ENCODE measurements at regions not wholly inside any gene's neighbourhood (a gene's known extent, or its start where the extent isn't known, plus 50 kb on each side); places are given as distances from the start of the nearest gene placed in this dataset.

GRCh38 chr13:63307228-63307627 is 1891.6 kb upstream of the PCDH20 start:
- H3K79me2 ChIP-seq (ENCODE audit: insufficient read depth, low read length), result no peaks in the 10 kb centered on the region
- no peak overlapping the region for H2BK120ac ChIP-seq (ENCODE audit: low read depth, low read length, poor library complexity, severe bottlenecking)
- no peak overlapping the region for H3K4ac ChIP-seq (ENCODE audit: low read depth, low read length)
- H3K27ac Mint-ChIP-seq, result no peak overlapping the region
- H2BK20ac ChIP-seq (ENCODE audit: low read depth, low read length, poor library complexity, severe bottlenecking), result no peak overlapping the region
- no peak overlapping the region for H2AFZ ChIP-seq (ENCODE audit: low read length)
- H2BK5ac ChIP-seq (ENCODE audit: insufficient read length, low read length), result no peak overlapping the region
- no peak overlapping the region for H4K8ac ChIP-seq (replicated peaks; ENCODE audit: insufficient read length, low read depth, low read length)
- H3K23ac ChIP-seq (ENCODE audit: insufficient read length, low read depth, low read length), result no peak overlapping the region
- WGBS (ENCODE audit: extremely low coverage, insufficient read length, low lambda C conversion rate), result no CpG with 5 or more reads among the region's 3 CpGs
- H2BK12ac ChIP-seq (ENCODE audit: insufficient read length, low read depth, low read length), result no peak overlapping the region
- H3K18ac ChIP-seq (ENCODE audit: insufficient read length, low read depth, low read length), result no peak overlapping the region
- no peak overlapping the region for H3T11ph ChIP-seq (ENCODE audit: low read length)
- no peak for DNase-seq
- no peaks in the 10 kb centered on the region for H3K27me3 ChIP-seq (ENCODE audit: insufficient read depth, low read length)
- H2AK5ac ChIP-seq (ENCODE audit: insufficient read length, low read length), result no peak overlapping the region
- no peak overlapping the region for H3K9ac ChIP-seq (ENCODE audit: extremely low read depth, insufficient read length, low read length)
- H3K9me3 ChIP-seq (ENCODE audit: control insufficient read depth, low read depth, low read length), result no peaks in the 10 kb centered on the region
- H4K5ac ChIP-seq (ENCODE audit: insufficient read length, low read depth, low read length), result no peak overlapping the region
- H3K4me1 Mint-ChIP-seq, result no peaks in the 10 kb centered on the region
- no peaks in the 10 kb centered on the region for H3K9me3 Mint-ChIP-seq
- H3K27me3 Mint-ChIP-seq (ENCODE audit: low read depth), result no peaks in the 10 kb centered on the region
- no peak overlapping the region for H3K14ac ChIP-seq (ENCODE audit: insufficient read depth, low read length)
- H3K23me2 ChIP-seq (ENCODE audit: insufficient read length, low read depth, low read length, poor library complexity, severe bottlenecking), result no peaks in the 10 kb centered on the region
- no peak overlapping the region for H3K27ac ChIP-seq (ENCODE audit: insufficient read length, low read depth, low read length)
- H3K36me3 Mint-ChIP-seq (ENCODE audit: insufficient read depth in 1 of 3, low read depth in 3 of 3), result peaks cover 0 to 3% (median 0%) of the 10 kb centered on the region in 3 experiments; a peak in 3 of 7 replicates
- H3K56ac ChIP-seq (ENCODE audit: insufficient read length, low read depth, low read length), result no peak overlapping the region
- no peak overlapping the region for H3K4me3 Mint-ChIP-seq
- no peak for TF ChIP-seq CTCF (conservative IDR thresholded peaks at IDR 0.05)
- H3K4me1 ChIP-seq (ENCODE audit: insufficient read depth, low read length), result no peaks in the 10 kb centered on the region
- no peak overlapping the region for H4K91ac ChIP-seq (ENCODE audit: insufficient read length, low read depth, low read length)
- H2BK15ac ChIP-seq (ENCODE audit: low read depth, low read length), result no peak overlapping the region
- H4K20me1 ChIP-seq (ENCODE audit: control insufficient read depth, insufficient read depth, insufficient read length), result no peaks in the 10 kb centered on the region
- no peak overlapping the region for H3K4me2 ChIP-seq (ENCODE audit: insufficient read depth, insufficient read length, low read length)
- no peaks in the 10 kb centered on the region for H3K79me1 ChIP-seq (ENCODE audit: insufficient read depth, low read depth, low read length, poor library complexity, severe bottlenecking)
